NT2/D1 (cell line): ENCODE measurements at regions not wholly inside any gene's neighbourhood (a gene's known extent, or its start where the extent isn't known, plus 50 kb on each side); places are given as distances from the start of the nearest gene placed in this dataset.

Experiments used
- SUZ12 ChIP-seq: IDR thresholded peaks from 2 replicates; pipeline ENCODE4 v1.6.1; 2011; ENCODE audit not compliant: insufficient read length, insufficient read depth; ENCODE audit errors: extremely low read depth
- YY1 ChIP-seq: IDR thresholded peaks from 2 replicates; pipeline ENCODE4 v1.6.1; 2011; ENCODE audit not compliant: insufficient read length, insufficient read depth

DNA sequence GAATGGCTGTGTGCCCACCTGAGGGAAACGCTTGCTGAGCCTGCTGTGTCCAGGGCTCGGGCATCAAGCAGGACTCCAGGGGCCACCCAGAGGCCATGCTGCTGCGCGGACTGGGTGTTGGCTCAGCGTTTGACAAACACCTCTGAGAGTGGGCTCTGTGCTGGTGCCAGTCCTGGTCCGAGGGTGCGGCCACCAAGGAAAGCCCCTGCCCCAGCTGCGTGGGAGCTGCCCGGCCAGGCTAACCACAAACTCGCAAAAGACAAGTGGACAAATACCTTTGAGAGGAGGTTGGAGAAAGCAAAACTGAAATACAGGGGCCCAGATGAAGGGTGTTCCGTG is 65.6 kb upstream of the TTC34 start:
- TF ChIP-seq YY1: no peak
- no peak for TF ChIP-seq SUZ12
